ENCODE measurements at regions not wholly inside any gene's neighbourhood (a gene's known extent, or its start where the extent isn't known, plus 50 kb on each side); places are given as distances from the start of the nearest gene placed in this dataset.

DNA sequence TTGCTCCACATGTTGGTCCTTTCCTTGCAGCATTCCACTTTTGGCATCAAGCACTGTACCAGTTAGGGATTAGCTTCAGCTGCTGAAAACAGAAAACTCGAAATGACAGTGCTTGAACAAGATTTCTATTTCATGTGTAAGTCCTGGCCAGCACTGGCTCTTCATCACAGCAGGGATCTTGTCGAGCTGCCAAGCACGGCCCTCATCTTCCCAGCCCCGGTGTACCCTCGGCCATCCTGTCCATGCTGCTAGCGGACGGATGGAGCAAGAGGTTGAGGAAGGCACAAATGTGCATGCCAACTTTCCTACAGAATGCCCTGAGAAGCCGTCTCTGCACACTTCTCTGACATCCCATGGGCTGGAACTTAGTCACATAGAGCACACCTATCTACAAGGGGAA is 130.6 kb downstream of the TENT4A start:
- FAIRE-seq: no peak
- TF ChIP-seq, protein P1, sequence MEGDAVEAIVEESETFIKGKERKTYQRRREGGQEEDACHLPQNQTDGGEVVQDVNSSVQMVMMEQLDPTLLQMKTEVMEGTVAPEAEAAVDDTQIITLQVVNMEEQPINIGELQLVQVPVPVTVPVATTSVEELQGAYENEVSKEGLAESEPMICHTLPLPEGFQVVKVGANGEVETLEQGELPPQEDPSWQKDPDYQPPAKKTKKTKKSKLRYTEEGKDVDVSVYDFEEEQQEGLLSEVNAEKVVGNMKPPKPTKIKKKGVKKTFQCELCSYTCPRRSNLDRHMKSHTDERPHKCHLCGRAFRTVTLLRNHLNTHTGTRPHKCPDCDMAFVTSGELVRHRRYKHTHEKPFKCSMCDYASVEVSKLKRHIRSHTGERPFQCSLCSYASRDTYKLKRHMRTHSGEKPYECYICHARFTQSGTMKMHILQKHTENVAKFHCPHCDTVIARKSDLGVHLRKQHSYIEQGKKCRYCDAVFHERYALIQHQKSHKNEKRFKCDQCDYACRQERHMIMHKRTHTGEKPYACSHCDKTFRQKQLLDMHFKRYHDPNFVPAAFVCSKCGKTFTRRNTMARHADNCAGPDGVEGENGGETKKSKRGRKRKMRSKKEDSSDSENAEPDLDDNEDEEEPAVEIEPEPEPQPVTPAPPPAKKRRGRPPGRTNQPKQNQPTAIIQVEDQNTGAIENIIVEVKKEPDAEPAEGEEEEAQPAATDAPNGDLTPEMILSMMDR (IDR thresholded peaks at IDR 0.05; ENCODE audit: insufficient read depth, missing control alignments): no peak
- no peak for DNase-seq (ENCODE audit: insufficient read length, low spot score)

DNA sequence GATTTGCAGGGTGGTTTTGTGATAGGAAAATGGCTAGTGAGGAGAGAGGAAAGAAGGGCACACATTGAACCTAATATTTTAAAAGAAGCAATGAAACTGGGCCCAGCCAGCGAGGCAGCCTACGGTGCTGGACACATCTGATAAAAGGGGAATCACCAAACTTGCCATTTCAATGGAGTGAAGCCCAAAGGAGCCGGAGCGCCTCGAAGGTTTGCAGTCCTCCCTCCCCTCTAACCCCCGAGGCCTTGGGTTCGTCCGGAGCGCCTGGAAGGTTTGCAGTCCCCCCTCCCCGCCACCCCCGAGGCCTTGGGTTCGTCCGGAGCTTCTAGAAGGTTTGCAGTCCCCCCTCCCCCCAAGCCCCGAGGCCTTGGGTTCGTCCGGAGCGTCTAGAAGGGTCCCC is 132.6 kb downstream of the TENT4A start:
- no peak for DNase-seq (ENCODE audit: insufficient read length, low spot score)
- TF ChIP-seq, protein P1 (IDR thresholded peaks at IDR 0.05; ENCODE audit: insufficient read depth, missing control alignments): no peak
- no peak for FAIRE-seq

DNA sequence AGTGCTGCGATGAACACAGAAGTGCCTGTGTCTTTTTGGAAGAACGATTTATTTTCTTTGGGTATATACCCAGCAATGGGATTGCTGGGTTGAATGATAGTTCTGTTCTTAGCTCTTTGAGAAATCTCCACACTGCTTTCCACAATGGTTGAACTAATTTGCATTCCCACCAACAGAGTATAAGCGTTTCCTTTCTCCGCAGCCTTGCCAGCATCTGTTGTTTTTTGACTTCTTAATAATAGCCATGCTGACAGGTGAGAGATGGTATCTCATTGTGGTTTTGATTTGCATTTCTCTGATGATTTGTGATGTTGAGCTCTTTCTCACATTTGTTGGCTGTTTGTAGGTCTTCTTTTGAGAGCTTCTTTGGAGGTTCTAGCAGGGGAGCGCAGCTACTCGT is 134.6 kb downstream of the TENT4A start:
- TF ChIP-seq, protein P1 (IDR thresholded peaks at IDR 0.05; ENCODE audit: insufficient read depth, missing control alignments): no peak
- FAIRE-seq: no peak
- DNase-seq (ENCODE audit: insufficient read length, low spot score): no peak

DNA sequence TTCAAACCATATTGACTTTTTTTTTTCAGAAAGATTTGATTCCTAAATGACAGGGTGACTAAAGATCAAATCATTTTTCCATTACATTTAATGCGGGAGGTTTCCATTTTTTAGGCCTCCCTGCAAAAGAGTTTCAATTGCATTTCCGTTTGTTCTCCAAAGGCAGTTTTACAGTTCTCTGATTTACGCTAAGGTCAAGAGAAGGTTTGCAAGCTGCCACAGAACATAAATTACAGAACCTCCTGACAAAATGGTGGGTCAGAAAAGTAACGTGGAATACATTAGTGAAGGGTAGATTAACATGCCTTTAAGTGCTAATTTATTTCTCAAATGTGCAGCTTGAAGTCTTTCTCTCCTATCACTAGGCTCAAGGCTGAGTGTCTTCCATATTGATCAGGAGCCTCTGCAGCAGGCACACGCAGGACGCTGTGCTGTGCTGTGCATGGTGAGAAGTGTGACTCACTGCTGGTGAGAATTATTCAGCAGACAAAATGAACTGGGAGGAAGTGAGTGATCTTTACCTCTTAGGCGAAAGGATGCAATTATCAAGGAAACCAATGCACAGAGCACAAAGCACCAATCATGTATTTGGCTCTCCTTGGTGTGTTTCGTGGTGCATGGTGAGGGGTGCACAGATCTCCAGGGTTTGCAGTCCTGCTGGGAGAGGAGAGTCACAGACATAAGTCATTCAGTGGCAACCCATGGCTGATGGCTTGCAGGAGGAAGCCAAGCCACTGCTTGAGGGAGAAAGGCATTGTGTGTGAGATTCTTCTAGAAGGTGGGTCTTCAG is 136.3 kb downstream of the TENT4A start:
- DNase-seq (ENCODE audit: insufficient read length, low spot score) (no peak), FAIRE-seq (no peak)
- TF ChIP-seq, protein P1 (IDR thresholded peaks at IDR 0.05; ENCODE audit: insufficient read depth, missing control alignments): no peak

DNA sequence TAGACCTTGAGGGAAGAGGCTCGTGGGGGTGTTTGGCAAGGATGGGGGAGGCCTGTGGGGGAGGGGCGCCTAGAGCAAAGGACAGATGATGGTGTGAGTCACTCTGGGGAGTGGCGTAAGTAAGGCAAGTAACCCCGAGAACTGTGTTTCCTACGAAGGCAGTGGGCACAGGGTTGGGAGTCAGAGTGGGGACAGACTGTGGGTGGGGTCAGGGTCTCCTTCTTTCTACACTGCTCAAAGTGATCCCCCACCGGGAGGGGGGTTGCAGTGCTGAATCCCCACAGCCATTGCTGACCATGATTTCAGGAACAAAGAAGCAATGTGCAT is 136.8 kb downstream of the TENT4A start:
- DNase-seq (ENCODE audit: insufficient read length, low spot score): no peak
- FAIRE-seq: no peak
- TF ChIP-seq, protein P1 (IDR thresholded peaks at IDR 0.05; ENCODE audit: insufficient read depth, missing control alignments): no peak

DNA sequence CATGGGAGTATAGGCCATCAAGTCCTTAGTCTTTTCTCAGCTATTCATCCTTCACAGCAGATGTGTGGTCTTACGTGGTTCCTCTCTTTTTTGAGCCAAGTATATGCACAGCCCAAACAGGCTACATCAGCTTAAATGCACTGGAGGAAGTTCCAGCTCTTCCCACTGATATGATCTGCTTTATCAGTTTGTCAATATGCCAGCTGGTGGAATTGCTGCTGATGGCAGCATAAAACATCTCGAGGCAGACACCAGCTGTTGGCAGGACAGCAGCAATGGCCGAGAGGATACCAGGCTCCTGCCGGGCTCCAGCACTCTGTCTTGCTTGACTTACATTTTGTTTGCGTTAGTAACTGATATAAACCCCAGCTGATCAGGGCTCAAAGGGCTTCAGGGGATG is 143.4 kb downstream of the TENT4A start:
- DNase-seq (ENCODE audit: insufficient read length, low spot score) (no peak), FAIRE-seq (no peak)
- TF ChIP-seq, protein P1 (IDR thresholded peaks at IDR 0.05; ENCODE audit: insufficient read depth, missing control alignments): no peak

DNA sequence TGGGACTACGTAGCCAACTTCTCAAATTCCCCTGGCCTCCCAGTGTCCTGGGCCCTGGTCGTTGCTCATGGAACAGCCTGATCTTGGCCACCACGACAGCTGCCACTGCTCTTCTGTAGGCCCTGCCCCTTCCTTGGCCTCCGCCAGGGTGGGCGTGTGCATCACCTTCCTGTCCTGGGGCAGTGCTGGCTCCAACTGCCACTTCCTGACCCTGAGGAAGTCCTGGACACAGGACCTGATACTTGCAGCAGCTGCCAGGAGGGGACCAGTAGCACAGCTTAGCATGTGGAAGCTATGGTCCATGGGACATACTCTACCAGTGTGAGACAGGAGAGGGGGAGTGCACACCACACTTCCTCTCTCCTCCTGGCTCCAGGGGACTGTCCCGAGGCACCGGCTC is 145.2 kb downstream of the TENT4A start:
- TF ChIP-seq, protein P1 (IDR thresholded peaks at IDR 0.05; ENCODE audit: insufficient read depth, missing control alignments): no peak
- DNase-seq (ENCODE audit: insufficient read length, low spot score) (no peak), FAIRE-seq (no peak)

Measured in D721Med (cell line).